ENCODE measurements at regions not wholly inside any gene's neighbourhood (a gene's known extent, or its start where the extent isn't known, plus 50 kb on each side); places are given as distances from the start of the nearest gene placed in this dataset.
A peak's percentile ranks its signal among the peaks of the same experiment; 100 is the strongest.

- no peak overlapping the region for H3K4me3 ChIP-seq (ENCODE audit: low read depth, low read length)
- H3K27ac ChIP-seq (ENCODE audit: low read depth, low read length) = no peak overlapping the region
- H4K91ac ChIP-seq (ENCODE audit: low read depth, low read length) = no peak overlapping the region
- no peaks in the 10 kb centered on the region for H3K4me1 ChIP-seq (ENCODE audit: control insufficient read depth in 1 of 2, insufficient read depth in 2 of 2, low read length in 2 of 2)
- H3K9me3 ChIP-seq (ENCODE audit: insufficient read depth, low read depth, low read length) = no peaks in the 10 kb centered on the region
- no peak overlapping the region for H3K9ac ChIP-seq (ENCODE audit: low read length)
- H3K4ac ChIP-seq (ENCODE audit: low read depth, low read length) = no peak overlapping the region
- H2AK5ac ChIP-seq (ENCODE audit: low read length) = no peak overlapping the region
- no peak overlapping the region for H2BK5ac ChIP-seq (ENCODE audit: low read depth, low read length, poor library complexity)
- H3K27me3 ChIP-seq (ENCODE audit: insufficient read depth, low read length) = no peaks in the 10 kb centered on the region
- H3K23ac ChIP-seq (ENCODE audit: low read length) = no peak overlapping the region
- H4K8ac ChIP-seq (ENCODE audit: low read depth, low read length) = no peak overlapping the region
- H2BK12ac ChIP-seq (ENCODE audit: low read length) = no peak overlapping the region
- H2AFZ ChIP-seq (ENCODE audit: insufficient read depth, low read length, poor library complexity) = no peak overlapping the region
- H3K36me3 ChIP-seq (ENCODE audit: control insufficient read depth in 1 of 2, insufficient read depth in 2 of 2, low read length in 2 of 2) = no peaks in the 10 kb centered on the region
- H3K79me2 ChIP-seq (ENCODE audit: control insufficient read depth, insufficient read depth, low read length, poor library complexity) = no peaks in the 10 kb centered on the region
- no peak overlapping the region for H2BK120ac ChIP-seq (ENCODE audit: insufficient read depth, low read length, poor library complexity)
- WGBS (ENCODE audit: extremely low coverage, insufficient coverage, insufficient read length) = no CpG with 5 or more reads among the region's 1 CpG
- H3K79me1 ChIP-seq (ENCODE audit: low read length) = peaks cover 2% of the 10 kb centered on the region
- no peak overlapping the region for H3K4me2 ChIP-seq (ENCODE audit: low read length)
- peak in 1 of 2 donors; percentile 66 for DNase-seq
- no peak overlapping the region for H3K14ac ChIP-seq (ENCODE audit: low read length)
- no peak overlapping the region for H3K18ac ChIP-seq (ENCODE audit: low read length)
- no peak overlapping the region for H4K12ac ChIP-seq (ENCODE audit: low read depth, low read length)
These were observed 383.6 kb downstream of the COL11A1 start for GRCh38 chr1:102724741-102725140.

- no CpG with 5 or more reads among the region's 4 CpGs for WGBS (ENCODE audit: extremely low coverage, insufficient coverage, insufficient read length)
- no peak overlapping the region for H3K27ac ChIP-seq (ENCODE audit: low read depth, low read length)
- no peak overlapping the region for H2BK120ac ChIP-seq (ENCODE audit: insufficient read depth, low read length, poor library complexity)
These were observed 393.2 kb downstream of the COL11A1 start for GRCh38 chr1:102715150-102715549.

GRCh38 chr1:102699524-102699923 lies 408.8 kb downstream of the COL11A1 start:
- Histone ChIP-seq H2BK120ac (ENCODE audit: insufficient read depth, low read length, poor library complexity) (no peak overlapping the region), H3K18ac (ENCODE audit: low read length) (no peak overlapping the region), H3K9me3 (ENCODE audit: insufficient read depth, low read depth, low read length) (no peaks in the 10 kb centered on the region), H2BK12ac (ENCODE audit: low read length) (no peak overlapping the region), H3K4ac (ENCODE audit: low read depth, low read length) (no peak overlapping the region), H3K14ac (ENCODE audit: low read length) (no peak overlapping the region), H4K12ac (ENCODE audit: low read depth, low read length) (no peak overlapping the region), H3K9ac (ENCODE audit: low read length) (no peak overlapping the region), H3K23ac (ENCODE audit: low read length) (no peak overlapping the region), H3K4me3 (ENCODE audit: low read depth, low read length) (no peak overlapping the region), H2BK5ac (ENCODE audit: low read depth, low read length, poor library complexity) (no peak overlapping the region), H3K4me1 (ENCODE audit: control insufficient read depth in 1 of 2, insufficient read depth in 2 of 2, low read length in 2 of 2) (no peaks in the 10 kb centered on the region), H3K79me1 (ENCODE audit: low read length) (no peaks in the 10 kb centered on the region), H3K36me3 (ENCODE audit: control insufficient read depth in 1 of 2, insufficient read depth in 2 of 2, low read length in 2 of 2) (no peaks in the 10 kb centered on the region), H3K27ac (ENCODE audit: low read depth, low read length) (no peak overlapping the region), H3K27me3 (ENCODE audit: insufficient read depth, low read length) (no peaks in the 10 kb centered on the region), H2AK5ac (ENCODE audit: low read length) (no peak overlapping the region), H4K8ac (ENCODE audit: low read depth, low read length) (no peak overlapping the region), H3K4me2 (ENCODE audit: low read length) (no peak overlapping the region), H4K91ac (ENCODE audit: low read depth, low read length) (no peak overlapping the region), H2AFZ (ENCODE audit: insufficient read depth, low read length, poor library complexity) (no peak overlapping the region), H3K79me2 (ENCODE audit: control insufficient read depth, insufficient read depth, low read length, poor library complexity) (no peaks in the 10 kb centered on the region)
- WGBS (ENCODE audit: extremely low coverage, insufficient coverage, insufficient read length) = no CpG with 5 or more reads among the region's 1 CpG
- DNase-seq = no peak

More at GRCh38 chr1:102715150-102715549, 393.2 kb downstream of the COL11A1 start:
- Histone ChIP-seq H3K9me3 (ENCODE audit: insufficient read depth, low read depth, low read length) (no peaks in the 10 kb centered on the region), H2BK5ac (ENCODE audit: low read depth, low read length, poor library complexity) (no peak overlapping the region), H4K12ac (ENCODE audit: low read depth, low read length) (no peak overlapping the region), H2AFZ (ENCODE audit: insufficient read depth, low read length, poor library complexity) (no peak overlapping the region), H3K27me3 (ENCODE audit: insufficient read depth, low read length) (no peaks in the 10 kb centered on the region), H3K4me3 (ENCODE audit: low read depth, low read length) (no peak overlapping the region), H3K4ac (ENCODE audit: low read depth, low read length) (no peak overlapping the region), H3K14ac (ENCODE audit: low read length) (no peak overlapping the region), H3K4me1 (ENCODE audit: control insufficient read depth in 1 of 2, insufficient read depth in 2 of 2, low read length in 2 of 2) (no peaks in the 10 kb centered on the region), H2AK5ac (ENCODE audit: low read length) (no peak overlapping the region), H3K79me2 (ENCODE audit: control insufficient read depth, insufficient read depth, low read length, poor library complexity) (no peaks in the 10 kb centered on the region), H3K18ac (ENCODE audit: low read length) (no peak overlapping the region), H3K36me3 (ENCODE audit: control insufficient read depth in 1 of 2, insufficient read depth in 2 of 2, low read length in 2 of 2) (peaks cover 0 to 2% of the 10 kb centered on the region in 2 experiments), H4K8ac (ENCODE audit: low read depth, low read length) (no peak overlapping the region), H3K79me1 (ENCODE audit: low read length) (no peaks in the 10 kb centered on the region), H4K91ac (ENCODE audit: low read depth, low read length) (no peak overlapping the region), H2BK12ac (ENCODE audit: low read length) (no peak overlapping the region), H3K4me2 (ENCODE audit: low read length) (no peak overlapping the region), H3K23ac (ENCODE audit: low read length) (no peak overlapping the region), H3K9ac (ENCODE audit: low read length) (no peak overlapping the region)
- no peak for DNase-seq

GRCh38 chr1:102693345-102693744 lies 415.0 kb downstream of the COL11A1 start:
- no CpG with 5 or more reads among the region's 1 CpG for WGBS (ENCODE audit: extremely low coverage, insufficient coverage, insufficient read length)
- H3K4me1 ChIP-seq (ENCODE audit: control insufficient read depth in 1 of 2, insufficient read depth in 2 of 2, low read length in 2 of 2) = no peaks in the 10 kb centered on the region
- H3K4ac ChIP-seq (ENCODE audit: low read depth, low read length) = no peak overlapping the region
- no peak overlapping the region for H3K23ac ChIP-seq (ENCODE audit: low read length)
- H3K79me1 ChIP-seq (ENCODE audit: low read length) = peaks cover 2% of the 10 kb centered on the region
- DNase-seq = no peak
- no peak overlapping the region for H3K14ac ChIP-seq (ENCODE audit: low read length)
- no peak overlapping the region for H4K8ac ChIP-seq (ENCODE audit: low read depth, low read length)
- H3K36me3 ChIP-seq (ENCODE audit: control insufficient read depth in 1 of 2, insufficient read depth in 2 of 2, low read length in 2 of 2) = no peaks in the 10 kb centered on the region
- no peak overlapping the region for H4K12ac ChIP-seq (ENCODE audit: low read depth, low read length)
- H2AFZ ChIP-seq (ENCODE audit: insufficient read depth, low read length, poor library complexity) = no peak overlapping the region
- no peak overlapping the region for H2BK120ac ChIP-seq (ENCODE audit: insufficient read depth, low read length, poor library complexity)
- no peaks in the 10 kb centered on the region for H3K9me3 ChIP-seq (ENCODE audit: insufficient read depth, low read depth, low read length)
- H2BK5ac ChIP-seq (ENCODE audit: low read depth, low read length, poor library complexity) = no peak overlapping the region
- no peaks in the 10 kb centered on the region for H3K27me3 ChIP-seq (ENCODE audit: insufficient read depth, low read length)
- no peak overlapping the region for H4K91ac ChIP-seq (ENCODE audit: low read depth, low read length)
- H3K9ac ChIP-seq (ENCODE audit: low read length) = no peak overlapping the region
- H2BK12ac ChIP-seq (ENCODE audit: low read length) = no peak overlapping the region
- no peak overlapping the region for H2AK5ac ChIP-seq (ENCODE audit: low read length)
- H3K79me2 ChIP-seq (ENCODE audit: control insufficient read depth, insufficient read depth, low read length, poor library complexity) = no peaks in the 10 kb centered on the region
- H3K4me3 ChIP-seq (ENCODE audit: low read depth, low read length) = no peak overlapping the region
- no peak overlapping the region for H3K4me2 ChIP-seq (ENCODE audit: low read length)
- no peak overlapping the region for H3K18ac ChIP-seq (ENCODE audit: low read length)
- no peak overlapping the region for H3K27ac ChIP-seq (ENCODE audit: low read depth, low read length)
